Erythroblast (primary cell): ENCODE measurements at regions not wholly inside any gene's neighbourhood (a gene's known extent, or its start where the extent isn't known, plus 50 kb on each side); places are given as distances from the start of the nearest gene placed in this dataset.

Experiments used
- DNase-seq, 2 experiments: peaks; one replicate each; lab custom pipeline; 2025; lab: John Stamatoyannopoulos, UW
- GATA1 ChIP-seq: IDR thresholded peaks from 2 replicates; pipeline ENCODE4 v1.6.1; 2011; ENCODE audit warnings: low read depth, mild to moderate bottlenecking, control low read depth, low read length, moderate library complexity
- POLR2A ChIP-seq: IDR thresholded peaks from 2 replicates; pipeline ENCODE4 v1.6.1; 2011; ENCODE audit warnings: mild to moderate bottlenecking, low read length

DNA sequence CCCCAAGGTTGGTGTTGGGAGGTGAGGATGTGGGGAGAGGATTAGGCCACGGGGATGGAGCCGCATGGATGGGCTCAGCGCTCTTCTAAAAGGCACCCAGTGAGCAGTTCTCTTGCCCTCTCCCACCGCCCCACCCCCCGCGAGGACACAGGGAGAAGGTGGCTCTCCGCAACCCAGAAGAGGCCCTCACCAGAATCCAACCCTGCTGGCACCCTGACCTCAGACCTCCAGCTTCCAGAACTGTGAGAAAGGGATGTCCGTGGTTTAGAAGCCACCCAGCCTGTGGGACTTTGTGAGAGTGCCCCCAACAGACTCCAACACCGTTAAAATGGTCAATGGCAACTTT, 242.8 kb upstream of the PPP2R2D start:
- TF ChIP-seq POLR2A (no peak), GATA1 (no peak)
- no peak for DNase-seq

DNA sequence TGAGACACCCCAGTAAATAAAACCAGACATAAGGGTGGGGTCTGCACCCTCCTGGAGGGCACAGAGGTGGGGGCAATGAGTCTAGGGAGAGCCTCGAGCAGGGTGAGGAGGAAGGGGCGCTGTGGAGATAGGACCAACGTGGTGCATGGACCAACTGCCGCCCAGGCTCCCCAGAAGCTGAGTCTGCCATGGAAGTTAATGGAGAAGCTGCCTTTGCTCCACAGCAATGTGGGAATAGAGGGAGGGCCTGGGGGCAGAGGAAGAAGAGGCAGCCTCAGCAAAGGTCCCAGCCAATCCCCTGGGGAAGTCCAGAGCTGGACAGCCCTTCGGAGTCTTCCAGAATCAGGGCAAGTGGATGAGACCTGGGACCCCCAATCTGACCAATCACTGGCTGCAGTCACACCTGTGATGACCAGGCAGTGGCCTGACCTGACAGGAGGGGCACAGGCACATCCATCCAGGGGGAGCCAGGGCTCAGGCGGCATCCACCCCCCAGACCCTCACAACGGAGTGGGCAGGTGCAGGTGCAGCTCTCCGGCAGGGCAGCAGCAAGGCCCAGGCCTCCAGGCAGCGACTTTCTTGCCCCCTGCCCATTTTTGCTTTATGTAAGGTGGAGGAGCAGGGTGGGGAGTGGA, 242.2 kb upstream of the PPP2R2D start:
- no peak for TF ChIP-seq GATA1
- no peak for TF ChIP-seq POLR2A
- DNase-seq = no peak

DNA sequence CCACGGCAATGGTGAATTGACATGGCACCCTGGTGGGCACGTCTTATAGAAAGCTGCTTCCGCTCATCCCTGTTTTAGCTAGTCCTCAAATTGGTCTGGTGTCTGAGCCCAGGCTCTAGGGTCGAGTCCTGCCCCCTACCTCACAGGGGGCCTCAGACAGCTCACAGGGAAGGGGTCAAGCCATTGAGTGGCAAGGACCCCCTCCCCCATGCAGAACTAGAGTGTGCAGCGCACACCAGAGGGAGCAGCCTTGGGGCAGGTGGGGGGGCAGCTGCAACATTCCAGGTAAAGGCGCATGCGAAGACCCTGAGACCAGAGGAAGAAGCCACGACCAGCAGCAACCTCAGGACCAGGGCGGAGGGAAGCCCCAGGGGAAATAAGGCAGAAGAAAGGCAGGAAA, 240.4 kb upstream of the PPP2R2D start:
- TF ChIP-seq GATA1 = no peak
- TF ChIP-seq POLR2A = no peak
- DNase-seq = no peak

DNA sequence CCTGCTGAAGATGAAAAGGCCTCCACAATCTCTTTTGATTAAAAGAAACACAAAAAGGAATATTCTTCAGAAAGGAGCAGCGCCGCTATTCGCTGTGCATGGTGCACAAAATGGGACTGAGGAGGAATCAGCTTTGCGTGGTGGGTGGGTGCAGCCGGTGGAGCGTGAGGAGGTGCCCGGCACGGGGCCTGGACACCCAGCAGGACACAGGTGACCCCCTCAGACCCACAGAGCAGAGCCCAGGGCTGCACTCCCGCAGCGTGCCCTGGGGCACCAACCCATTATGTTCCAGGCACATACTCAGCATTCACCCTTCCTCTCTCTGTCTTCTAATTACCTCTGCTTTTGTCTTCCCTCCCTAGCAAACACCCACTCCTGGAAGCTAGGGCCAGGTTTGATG, 238.0 kb upstream of the PPP2R2D start:
- no peak for DNase-seq
- TF ChIP-seq POLR2A (no peak), GATA1 (no peak)

DNA sequence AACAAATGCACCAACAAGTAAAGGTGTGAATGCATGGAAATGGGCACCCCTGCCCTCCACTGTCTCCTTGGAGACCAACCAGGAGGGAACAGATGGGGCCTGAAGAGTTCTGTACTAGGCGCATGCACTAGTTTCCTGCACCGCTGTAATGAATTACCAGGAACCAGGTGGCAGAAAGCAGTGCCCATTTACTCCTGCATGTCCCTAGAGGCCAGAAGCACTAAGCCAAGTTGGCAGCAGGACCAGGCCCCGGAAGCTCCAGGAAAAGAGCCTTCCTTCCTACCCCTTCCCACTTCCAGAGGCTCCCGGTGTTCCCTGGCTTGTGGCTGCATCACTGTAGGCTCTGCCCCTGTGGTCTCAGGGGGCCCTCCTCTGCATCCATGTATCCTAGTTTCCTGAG, 237.5 kb upstream of the PPP2R2D start:
- no peak for DNase-seq
- TF ChIP-seq POLR2A = no peak
- TF ChIP-seq GATA1 = no peak

DNA sequence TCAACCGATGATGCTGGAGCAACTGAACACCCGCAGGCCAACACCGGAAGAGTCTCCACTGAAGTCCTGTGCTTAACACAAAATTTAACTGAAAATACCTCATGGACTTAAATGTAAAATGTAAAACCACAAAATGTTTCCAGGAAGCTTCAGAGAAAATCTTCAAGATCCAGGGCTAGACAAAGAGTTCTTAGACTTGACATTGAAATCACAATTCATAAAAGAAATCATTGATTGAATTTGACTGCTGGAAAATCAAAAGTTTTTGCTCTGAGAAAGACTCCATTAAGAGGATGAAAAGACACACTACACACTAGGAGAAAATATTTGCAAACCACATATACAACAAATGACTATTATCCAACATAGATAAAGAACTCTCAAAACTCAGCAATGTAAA, 234.7 kb upstream of the PPP2R2D start:
- no peak for DNase-seq
- TF ChIP-seq POLR2A (no peak), GATA1 (no peak)

DNA sequence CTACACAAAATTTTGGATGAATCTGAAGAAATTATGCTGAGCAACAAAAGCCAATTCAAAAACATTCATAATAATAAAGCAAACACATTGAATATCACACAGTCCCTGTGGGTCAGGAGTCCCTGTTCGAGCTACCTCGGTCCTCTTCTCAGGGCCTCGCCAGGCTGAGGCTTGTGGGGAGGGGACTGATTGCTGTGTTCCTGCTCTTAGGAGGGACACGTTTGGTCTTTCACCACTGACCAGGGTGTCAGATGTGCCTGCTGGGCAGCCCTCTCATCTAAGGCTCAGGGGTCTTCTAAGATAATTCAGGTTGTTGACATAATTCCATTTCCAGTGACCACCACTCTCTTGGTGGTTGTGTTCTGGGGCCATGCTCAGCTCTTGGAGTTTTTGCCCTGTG, 233.8 kb upstream of the PPP2R2D start:
- TF ChIP-seq POLR2A (no peak), GATA1 (no peak)
- no peak for DNase-seq

DNA sequence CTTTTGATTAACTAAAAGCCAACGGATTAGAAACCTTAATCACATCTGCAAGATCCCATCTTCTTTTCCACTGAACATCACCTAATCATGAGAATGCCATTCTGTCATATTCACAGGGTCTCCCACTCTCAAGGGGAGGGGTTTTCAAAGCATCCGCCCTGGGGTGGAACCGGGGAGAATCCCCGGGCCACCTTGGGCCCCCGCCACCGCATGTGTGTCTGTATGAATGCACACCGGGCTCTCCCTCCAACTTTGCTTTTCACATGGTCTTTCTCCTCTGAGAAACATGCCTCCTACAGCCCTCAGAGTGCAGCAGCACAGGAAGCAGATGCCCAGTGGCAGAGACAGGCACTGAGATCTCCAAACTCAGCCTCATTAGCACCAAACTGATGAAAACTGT, 233.2 kb upstream of the PPP2R2D start:
- TF ChIP-seq GATA1 (no peak), POLR2A (no peak)
- no peak for DNase-seq

DNA sequence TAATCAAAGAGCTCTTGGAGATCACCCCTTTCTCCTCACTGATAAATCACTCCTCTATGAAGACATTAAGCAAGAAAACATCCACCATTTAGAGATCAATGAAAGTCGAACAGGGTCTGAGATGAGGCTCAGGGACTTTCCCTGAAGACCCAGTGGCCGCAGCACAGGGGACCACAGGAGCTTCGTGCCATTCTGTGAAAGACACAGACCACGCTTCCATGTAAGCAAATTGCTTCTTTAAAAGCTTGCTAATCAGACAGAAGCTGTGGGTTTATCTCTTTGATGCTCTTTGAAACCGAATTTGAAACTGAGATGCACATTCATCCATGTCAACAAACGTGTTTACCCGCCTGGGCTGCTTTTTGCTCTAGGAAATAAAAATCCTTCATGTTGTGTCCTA, 231.9 kb upstream of the PPP2R2D start:
- TF ChIP-seq POLR2A (no peak), GATA1 (no peak)
- no peak for DNase-seq

DNA sequence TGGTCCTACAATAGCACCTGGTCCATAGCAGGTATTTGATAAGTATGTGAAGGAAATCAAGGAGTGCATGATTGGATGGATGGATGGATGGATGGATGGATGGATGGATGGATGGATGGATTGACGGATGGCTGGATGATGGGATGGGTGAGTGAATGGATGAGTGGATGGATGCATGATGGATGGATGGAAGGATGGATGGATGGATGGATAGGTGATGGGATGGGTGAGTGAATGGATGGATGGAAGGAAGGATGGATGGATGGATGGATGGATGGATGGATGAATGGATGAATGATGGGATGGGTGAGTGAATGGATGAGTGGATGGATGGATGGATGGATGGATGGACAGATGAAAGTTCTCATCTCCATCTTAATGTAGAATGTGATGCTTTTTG, 231.0 kb upstream of the PPP2R2D start:
- TF ChIP-seq POLR2A = no peak
- no peak for TF ChIP-seq GATA1

DNA sequence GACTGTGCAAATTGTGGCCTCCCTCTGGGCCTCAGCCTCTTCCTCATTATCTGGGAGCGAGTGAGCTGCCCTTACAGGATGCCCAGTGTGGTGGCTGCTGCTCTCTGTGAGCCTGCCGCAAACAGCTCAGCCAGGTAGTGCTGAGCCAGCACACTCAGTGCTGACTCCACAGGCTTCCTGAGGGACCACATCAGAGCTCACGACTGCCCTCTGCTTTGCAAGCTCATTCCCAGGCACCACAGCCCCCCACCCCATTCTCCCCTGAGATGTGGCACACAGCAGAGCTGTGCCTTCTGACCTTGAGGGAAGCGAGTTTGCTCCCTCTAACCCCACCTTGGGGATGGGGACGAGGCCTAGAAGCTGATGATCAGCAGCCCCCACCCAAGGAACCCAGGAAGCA, 230.5 kb upstream of the PPP2R2D start:
- TF ChIP-seq POLR2A (no peak), GATA1 (no peak)
- no peak for DNase-seq

More for the DNA sequence above, 231.0 kb upstream of the PPP2R2D start:
- no peak for DNase-seq

DNA sequence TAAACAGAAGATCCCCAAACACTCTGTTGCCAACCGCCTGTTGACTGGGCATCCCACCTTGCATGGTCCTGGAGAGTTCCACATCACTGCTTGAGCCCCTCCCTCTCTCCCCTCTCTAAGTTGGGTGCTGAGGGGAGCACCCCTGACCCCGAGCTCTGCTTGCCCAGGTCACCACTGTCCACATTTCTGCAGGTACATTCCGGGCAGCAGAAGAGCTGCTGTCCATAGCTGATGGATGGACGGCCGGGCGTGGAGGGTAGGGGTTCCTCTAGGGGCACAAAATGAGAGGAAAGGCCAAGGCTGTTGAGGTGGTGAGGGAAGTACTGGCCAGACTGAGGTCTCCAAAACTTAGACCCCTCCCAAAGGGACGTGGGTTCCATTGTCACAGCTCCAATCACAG, 227.4 kb upstream of the PPP2R2D start:
- DNase-seq = no peak
- no peak for TF ChIP-seq GATA1
- no peak for TF ChIP-seq POLR2A

DNA sequence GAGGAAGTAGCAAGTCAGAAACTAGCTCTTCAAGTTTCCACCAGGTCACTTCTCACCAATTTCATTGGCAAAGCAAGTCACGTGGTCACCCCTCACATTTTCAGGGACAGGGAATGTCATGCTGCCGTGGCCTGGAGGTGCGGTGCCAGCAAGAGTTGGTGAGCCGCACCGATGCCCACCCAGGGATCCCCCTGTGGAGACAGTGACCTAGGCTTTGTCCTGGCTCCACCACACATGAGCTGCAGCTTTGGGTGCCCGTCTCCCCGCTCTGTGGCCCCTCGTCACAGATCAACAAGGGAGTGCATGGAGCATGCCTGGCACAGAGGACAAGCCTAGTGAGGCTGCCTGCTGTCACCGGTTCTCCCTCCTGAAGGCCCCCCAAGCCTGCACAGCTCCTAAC, 226.7 kb upstream of the PPP2R2D start:
- TF ChIP-seq POLR2A (no peak), GATA1 (no peak)
- no peak for DNase-seq

DNA sequence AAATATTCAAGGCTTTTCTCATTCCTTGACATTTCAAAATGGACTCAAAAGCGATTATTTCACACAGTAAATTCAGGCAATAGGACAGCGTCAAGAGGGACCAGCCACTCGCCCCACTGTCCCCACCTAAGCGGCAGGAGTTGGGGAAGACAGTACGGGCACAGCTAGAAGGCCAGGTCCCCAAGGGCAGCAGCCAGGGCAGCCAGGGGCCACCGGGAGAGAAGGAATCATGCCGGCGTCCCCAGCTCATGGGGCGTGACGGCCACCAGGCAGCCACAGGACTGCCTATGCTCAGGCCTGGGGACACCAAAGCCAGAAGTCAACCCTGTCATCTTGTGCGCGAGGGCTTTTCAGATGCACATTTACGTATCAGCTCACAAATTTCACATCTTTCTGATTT, 225.7 kb upstream of the PPP2R2D start:
- no peak for DNase-seq
- TF ChIP-seq POLR2A (no peak), GATA1 (no peak)

DNA sequence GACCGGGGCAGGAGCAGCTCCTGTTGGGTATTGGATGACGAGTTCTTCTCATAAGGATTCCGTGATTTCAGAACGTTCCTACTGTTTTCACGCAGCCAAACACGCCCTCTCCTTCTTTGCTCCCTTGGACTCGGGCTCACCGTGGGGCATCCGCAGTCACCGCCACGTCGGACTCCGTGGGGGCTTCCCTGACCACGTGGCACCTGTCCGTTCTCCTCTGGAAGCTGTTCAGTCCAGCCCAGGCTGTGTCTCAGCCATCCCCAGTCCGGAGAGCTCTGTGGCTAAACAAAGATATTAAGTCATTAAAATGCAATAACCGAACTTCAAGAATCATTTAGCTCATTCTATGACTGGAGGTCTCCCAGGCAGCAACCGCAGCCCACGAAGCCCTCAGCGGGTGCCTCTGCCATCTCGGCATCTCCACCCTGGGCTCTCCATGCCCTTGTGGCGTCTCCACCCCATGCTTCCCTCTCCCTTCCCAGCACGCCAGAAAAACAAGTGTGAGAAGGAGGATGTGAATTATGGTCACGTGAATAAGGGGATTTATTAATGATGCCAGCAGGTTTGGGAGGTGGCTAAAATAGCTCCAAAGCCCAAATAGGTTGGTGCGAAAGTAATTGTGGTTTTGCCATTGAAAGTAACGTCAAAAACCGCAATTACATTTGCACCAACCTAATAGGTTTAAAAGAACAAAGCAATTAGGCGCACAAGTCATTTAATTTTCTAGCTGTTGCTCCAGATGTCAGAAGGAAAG, 224.6 kb upstream of the PPP2R2D start:
- no peak for TF ChIP-seq GATA1
- no peak for TF ChIP-seq POLR2A
- no peak for DNase-seq
